ENCODE measurements at regions not wholly inside any gene's neighbourhood (a gene's known extent, or its start where the extent isn't known, plus 50 kb on each side); places are given as distances from the start of the nearest gene placed in this dataset.

DNA sequence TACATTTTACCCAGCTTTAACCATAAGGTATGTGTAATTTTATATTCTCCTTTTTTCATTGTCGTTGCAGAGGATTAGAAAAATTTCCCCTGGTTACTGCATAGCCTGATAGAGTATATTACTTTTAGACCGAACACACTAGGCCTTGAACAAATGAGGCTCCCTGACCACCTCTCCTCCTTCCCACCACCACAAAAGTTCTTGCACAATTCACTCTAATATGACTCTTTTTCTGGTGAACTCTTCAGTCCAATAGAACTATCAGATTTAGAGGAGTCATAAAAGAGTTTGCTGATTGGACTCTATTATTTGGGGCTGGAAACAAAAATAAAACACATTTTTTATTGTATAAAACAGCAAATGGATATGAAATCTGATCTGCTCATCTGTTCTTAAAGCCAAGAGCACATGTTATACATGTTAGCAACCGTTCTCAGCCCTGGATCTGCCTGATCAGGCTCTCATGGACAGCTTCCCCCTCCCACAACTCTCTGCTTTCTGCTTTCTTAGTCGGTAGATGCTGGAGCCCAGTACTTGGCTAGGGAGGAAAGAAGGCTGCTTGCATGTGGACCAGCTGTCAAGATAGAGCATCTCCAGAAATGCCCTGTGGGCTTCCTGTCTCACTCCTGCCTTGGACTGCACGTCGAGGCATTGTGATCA is 83.5 kb downstream of the CD164 start:
- Histone ChIP-seq H3K79me1 (ENCODE audit: low read depth, low read length) (no peaks in the 10 kb centered on the region), H3K36me3 (replicated peaks in 1 of 2; ENCODE audit: control insufficient read depth in 2 of 2, insufficient read depth in 2 of 2, low read length in 2 of 2) (no peaks in the 10 kb centered on the region), H3K4ac (ENCODE audit: low read length) (no peak overlapping the region), H3K4me2 (ENCODE audit: insufficient read depth, low read length, poor library complexity, severe bottlenecking) (no peak overlapping the region), H4K8ac (ENCODE audit: low read depth, low read length) (no peak overlapping the region), H3K9me3 (replicated peaks in 1 of 2; ENCODE audit: control insufficient read depth in 2 of 2, insufficient read depth in 1 of 2, low read depth in 1 of 2, low read length in 2 of 2) (no peaks in the 10 kb centered on the region), H2AFZ (ENCODE audit: low read length) (no peak overlapping the region), H3K4me3 (ENCODE audit: low read length in 2 of 2) (no peak overlapping the region), H3K4me1 (ENCODE audit: control insufficient read depth in 2 of 2, insufficient read depth in 1 of 2, low read depth in 1 of 2, low read length in 2 of 2) (peaks cover 7 to 8% of the 10 kb centered on the region in 2 donors), H2BK5ac (ENCODE audit: low read length) (no peak overlapping the region), H3K23ac (ENCODE audit: low read depth, low read length, poor library complexity) (no peak overlapping the region), H3K9ac (ENCODE audit: low read depth, low read length, poor library complexity) (no peak overlapping the region), H3K14ac (ENCODE audit: low read length) (no peak overlapping the region), H3K18ac (ENCODE audit: low read length) (no peak overlapping the region), H3K27me3 (ENCODE audit: control insufficient read depth in 3 of 3, insufficient read depth in 3 of 3, low read depth in 1 of 3, low read length in 3 of 3) (peaks cover 0 to 2% (median 0%) of the 10 kb centered on the region in 3 experiments), H2BK12ac (ENCODE audit: low read length) (no peak overlapping the region), H4K91ac (ENCODE audit: low read depth, low read length, poor library complexity) (no peak overlapping the region), H2BK15ac (ENCODE audit: low read length) (no peak overlapping the region), H2AK5ac (ENCODE audit: low read depth, low read length) (no peak overlapping the region), H3K27ac (replicated peaks; ENCODE audit: low read length) (no peak overlapping the region), H2BK120ac (ENCODE audit: low read depth, low read length) (no peak overlapping the region)
- no peak for DNase-seq (ENCODE audit: low spot score)
- no CpG with 5 or more reads among the region's 6 CpGs for WGBS, 2 donors (ENCODE audit: extremely low coverage in 2 of 2, insufficient read length in 2 of 2, insufficient replicate concordance in 1 of 2)

DNA sequence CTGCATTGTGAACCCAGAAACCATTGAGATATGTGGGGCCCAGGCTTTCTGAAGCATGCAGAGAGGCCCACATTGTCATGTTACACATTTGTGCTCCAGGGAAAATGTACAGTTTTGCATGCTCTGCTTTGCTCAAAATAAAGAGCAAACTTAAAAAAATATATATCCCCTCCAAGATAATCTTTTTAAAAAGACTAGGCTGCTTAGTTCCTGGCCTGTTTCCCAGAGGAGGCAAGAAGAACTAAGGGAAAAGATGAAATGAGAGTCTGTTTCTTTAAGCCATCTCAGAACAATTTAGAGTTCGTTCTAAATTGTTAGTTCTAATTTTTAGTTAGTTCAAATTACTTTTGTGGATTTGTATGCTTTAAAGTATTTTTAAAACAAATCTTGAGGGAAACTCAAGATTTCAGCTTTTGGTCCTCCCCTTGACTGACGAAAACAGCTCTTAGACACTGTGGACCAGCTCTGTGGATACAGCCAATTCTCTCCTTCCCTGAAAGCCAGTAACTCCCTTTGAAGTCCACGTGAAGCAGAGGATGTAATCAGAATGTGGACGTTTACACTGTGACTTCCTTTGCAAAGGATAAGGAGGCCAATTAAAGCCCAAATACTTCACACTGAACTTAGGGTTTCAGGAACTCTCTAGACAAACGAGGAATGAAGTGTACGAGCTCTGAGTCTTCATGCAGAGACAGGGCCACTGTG is 84.7 kb downstream of the CD164 start:
- H3K27ac ChIP-seq (replicated peaks; ENCODE audit: low read length), result no peak overlapping the region
- no CpG with 5 or more reads among the region's 6 CpGs for WGBS, 2 donors (ENCODE audit: extremely low coverage in 2 of 2, insufficient read length in 2 of 2, insufficient replicate concordance in 1 of 2)

DNA sequence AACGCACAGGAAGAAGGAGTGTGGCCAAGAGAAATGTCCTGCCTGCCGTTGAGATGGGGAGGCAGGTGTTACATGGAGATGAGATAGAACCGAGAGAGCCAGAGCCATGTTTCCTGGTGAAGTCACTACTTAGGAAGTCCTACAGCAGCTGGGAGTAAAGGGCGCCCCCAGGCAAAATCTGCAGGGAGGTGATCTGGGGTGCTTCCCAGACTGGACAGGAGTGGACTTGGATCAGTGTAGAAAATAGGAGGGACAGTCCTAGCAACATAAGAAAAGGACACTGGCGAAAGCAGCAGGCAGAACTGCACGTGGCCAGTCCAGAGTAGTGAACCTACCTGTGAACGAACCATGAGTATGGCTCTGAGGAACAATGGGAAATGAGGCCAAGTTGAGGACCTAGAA is 85.3 kb downstream of the CD164 start:
- H3K27me3 ChIP-seq (ENCODE audit: control insufficient read depth in 3 of 3, insufficient read depth in 3 of 3, low read depth in 1 of 3, low read length in 3 of 3), result peaks cover 0 to 7% (median 0%) of the 10 kb centered on the region in 3 experiments
- peaks cover 7 to 11% of the 10 kb centered on the region in 2 donors for H3K4me1 ChIP-seq (ENCODE audit: control insufficient read depth in 2 of 2, insufficient read depth in 1 of 2, low read depth in 1 of 2, low read length in 2 of 2)
- H3K9me3 ChIP-seq (replicated peaks in 1 of 2; ENCODE audit: control insufficient read depth in 2 of 2, insufficient read depth in 1 of 2, low read depth in 1 of 2, low read length in 2 of 2), result no peaks in the 10 kb centered on the region
- H3K4me2 ChIP-seq (ENCODE audit: insufficient read depth, low read length, poor library complexity, severe bottlenecking), result no peak overlapping the region
- H4K8ac ChIP-seq (ENCODE audit: low read depth, low read length), result no peak overlapping the region
- no CpG with 5 or more reads among the region's 7 CpGs for WGBS, 2 donors (ENCODE audit: extremely low coverage in 2 of 2, insufficient read length in 2 of 2, insufficient replicate concordance in 1 of 2)
- H3K18ac ChIP-seq (ENCODE audit: low read length), result no peak overlapping the region
- no peak overlapping the region for H2BK15ac ChIP-seq (ENCODE audit: low read length)
- no peak overlapping the region for H2AFZ ChIP-seq (ENCODE audit: low read length)
- H4K91ac ChIP-seq (ENCODE audit: low read depth, low read length, poor library complexity), result no peak overlapping the region
- no peak overlapping the region for H3K9ac ChIP-seq (ENCODE audit: low read depth, low read length, poor library complexity)
- H2BK5ac ChIP-seq (ENCODE audit: low read length), result no peak overlapping the region
- no peak overlapping the region for H3K14ac ChIP-seq (ENCODE audit: low read length)
- H2BK12ac ChIP-seq (ENCODE audit: low read length), result no peak overlapping the region
- H3K36me3 ChIP-seq (replicated peaks in 1 of 2; ENCODE audit: control insufficient read depth in 2 of 2, insufficient read depth in 2 of 2, low read length in 2 of 2), result no peaks in the 10 kb centered on the region
- H3K27ac ChIP-seq (replicated peaks; ENCODE audit: low read length), result no peak overlapping the region
- H3K23ac ChIP-seq (ENCODE audit: low read depth, low read length, poor library complexity), result no peak overlapping the region
- H2BK120ac ChIP-seq (ENCODE audit: low read depth, low read length), result no peak overlapping the region
- no peak overlapping the region for H2AK5ac ChIP-seq (ENCODE audit: low read depth, low read length)
- H3K79me1 ChIP-seq (ENCODE audit: low read depth, low read length), result no peaks in the 10 kb centered on the region
- DNase-seq (ENCODE audit: low spot score), result no peak
- H3K4me3 ChIP-seq (ENCODE audit: low read length in 2 of 2), result no peak overlapping the region
- no peak overlapping the region for H3K4ac ChIP-seq (ENCODE audit: low read length)

More for the DNA sequence above, 84.7 kb downstream of the CD164 start:
- Histone ChIP-seq H3K36me3 (replicated peaks in 1 of 2; ENCODE audit: control insufficient read depth in 2 of 2, insufficient read depth in 2 of 2, low read length in 2 of 2) (no peaks in the 10 kb centered on the region), H2BK5ac (ENCODE audit: low read length) (no peak overlapping the region), H3K79me1 (ENCODE audit: low read depth, low read length) (no peaks in the 10 kb centered on the region), H2BK15ac (ENCODE audit: low read length) (no peak overlapping the region), H3K4ac (ENCODE audit: low read length) (no peak overlapping the region), H3K4me3 (ENCODE audit: low read length in 2 of 2) (no peak overlapping the region), H3K4me1 (ENCODE audit: control insufficient read depth in 2 of 2, insufficient read depth in 1 of 2, low read depth in 1 of 2, low read length in 2 of 2) (peaks cover 7 to 9% of the 10 kb centered on the region in 2 donors), H2BK120ac (ENCODE audit: low read depth, low read length) (no peak overlapping the region), H2AK5ac (ENCODE audit: low read depth, low read length) (no peak overlapping the region), H3K9ac (ENCODE audit: low read depth, low read length, poor library complexity) (no peak overlapping the region), H4K91ac (ENCODE audit: low read depth, low read length, poor library complexity) (no peak overlapping the region), H4K8ac (ENCODE audit: low read depth, low read length) (no peak overlapping the region), H3K14ac (ENCODE audit: low read length) (no peak overlapping the region), H3K18ac (ENCODE audit: low read length) (no peak overlapping the region), H2BK12ac (ENCODE audit: low read length) (no peak overlapping the region), H2AFZ (ENCODE audit: low read length) (peak overlapping the region; percentile 2), H3K23ac (ENCODE audit: low read depth, low read length, poor library complexity) (no peak overlapping the region), H3K9me3 (replicated peaks in 1 of 2; ENCODE audit: control insufficient read depth in 2 of 2, insufficient read depth in 1 of 2, low read depth in 1 of 2, low read length in 2 of 2) (no peaks in the 10 kb centered on the region), H3K4me2 (ENCODE audit: insufficient read depth, low read length, poor library complexity, severe bottlenecking) (no peak overlapping the region), H3K27me3 (ENCODE audit: control insufficient read depth in 3 of 3, insufficient read depth in 3 of 3, low read depth in 1 of 3, low read length in 3 of 3) (peaks cover 0 to 4% (median 0%) of the 10 kb centered on the region in 3 experiments)
- no peak for DNase-seq (ENCODE audit: low spot score)

DNA sequence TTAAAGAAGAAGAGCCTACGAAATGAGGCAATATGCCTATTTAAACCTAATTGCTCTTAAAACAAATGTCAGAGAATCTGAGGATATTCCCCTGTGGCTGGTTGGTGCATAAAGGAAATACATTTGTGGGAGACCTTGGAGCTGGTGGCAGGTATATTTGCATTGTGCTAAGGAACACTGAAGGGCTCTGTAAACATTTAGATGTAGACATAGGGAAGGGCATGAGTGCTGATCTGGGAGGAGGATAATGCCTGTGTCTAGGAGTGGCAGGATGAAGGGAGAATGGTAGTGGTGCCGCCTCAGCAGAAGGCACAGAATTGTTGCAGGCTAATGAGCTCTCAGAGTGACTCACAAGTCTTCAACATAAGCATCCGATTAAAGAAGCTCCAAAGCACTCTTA is 85.8 kb downstream of the CD164 start:
- no peak overlapping the region for H2BK15ac ChIP-seq (ENCODE audit: low read length)
- no peak overlapping the region for H4K8ac ChIP-seq (ENCODE audit: low read depth, low read length)
- no peak overlapping the region for H2BK12ac ChIP-seq (ENCODE audit: low read length)
- no peak overlapping the region for H3K14ac ChIP-seq (ENCODE audit: low read length)
- no peak overlapping the region for H3K18ac ChIP-seq (ENCODE audit: low read length)
- no peak overlapping the region for H3K23ac ChIP-seq (ENCODE audit: low read depth, low read length, poor library complexity)
- H3K79me1 ChIP-seq (ENCODE audit: low read depth, low read length), result no peaks in the 10 kb centered on the region
- H2BK5ac ChIP-seq (ENCODE audit: low read length), result no peak overlapping the region
- H3K36me3 ChIP-seq (replicated peaks in 1 of 2; ENCODE audit: control insufficient read depth in 2 of 2, insufficient read depth in 2 of 2, low read length in 2 of 2), result no peaks in the 10 kb centered on the region
- H4K91ac ChIP-seq (ENCODE audit: low read depth, low read length, poor library complexity), result no peak overlapping the region
- WGBS, 2 donors (ENCODE audit: extremely low coverage in 2 of 2, insufficient read length in 2 of 2, insufficient replicate concordance in 1 of 2), result no CpG with 5 or more reads among the region's 3 CpGs
- no peak overlapping the region for H2AK5ac ChIP-seq (ENCODE audit: low read depth, low read length)
- no peak overlapping the region for H3K4me2 ChIP-seq (ENCODE audit: insufficient read depth, low read length, poor library complexity, severe bottlenecking)
- no peak overlapping the region for H2AFZ ChIP-seq (ENCODE audit: low read length)
- H2BK120ac ChIP-seq (ENCODE audit: low read depth, low read length), result no peak overlapping the region
- H3K27ac ChIP-seq (replicated peaks; ENCODE audit: low read length), result no peak overlapping the region
- H3K9me3 ChIP-seq (replicated peaks in 1 of 2; ENCODE audit: control insufficient read depth in 2 of 2, insufficient read depth in 1 of 2, low read depth in 1 of 2, low read length in 2 of 2), result no peaks in the 10 kb centered on the region
- no peak overlapping the region for H3K4ac ChIP-seq (ENCODE audit: low read length)
- H3K4me3 ChIP-seq (ENCODE audit: low read length in 2 of 2), result no peak overlapping the region
- peaks cover 0 to 7% (median 0%) of the 10 kb centered on the region in 3 experiments for H3K27me3 ChIP-seq (ENCODE audit: control insufficient read depth in 3 of 3, insufficient read depth in 3 of 3, low read depth in 1 of 3, low read length in 3 of 3)
- peaks cover 4 to 11% of the 10 kb centered on the region in 2 donors for H3K4me1 ChIP-seq (ENCODE audit: control insufficient read depth in 2 of 2, insufficient read depth in 1 of 2, low read depth in 1 of 2, low read length in 2 of 2)
- DNase-seq (ENCODE audit: low spot score), result no peak
- no peak overlapping the region for H3K9ac ChIP-seq (ENCODE audit: low read depth, low read length, poor library complexity)

All from neuronal stem cell (in vitro differentiated cells).